Endothelial cell (in vitro differentiated cells): ENCODE measurements at regions not wholly inside any gene's neighbourhood (a gene's known extent, or its start where the extent isn't known, plus 50 kb on each side); places are given as distances from the start of the nearest gene placed in this dataset.

Source experiments
- DNase-seq: peaks from one replicate; pipeline ENCODE4 v3.0.0; 2021; ENCODE audit warnings: low spot score
- H3K27ac Mint-ChIP-seq: one replicate; pipeline ENCODE4 v1.8.0; 2021; ENCODE audit warnings: mixed read lengths, inconsistent platforms; ENCODE audit not compliant: unreplicated experiment
- H3K27me3 Mint-ChIP-seq: one replicate; pipeline ENCODE4 v1.8.0; 2021; ENCODE audit warnings: mild to moderate bottlenecking, moderate library complexity, mixed read lengths, inconsistent platforms; ENCODE audit not compliant: unreplicated experiment
- H3K36me3 Mint-ChIP-seq: one replicate; pipeline ENCODE4 v1.8.0; 2021; ENCODE audit warnings: mild to moderate bottlenecking, low read depth, mixed read lengths, inconsistent platforms; ENCODE audit not compliant: unreplicated experiment
- H3K4me1 Mint-ChIP-seq: one replicate; pipeline ENCODE4 v1.8.0; 2021; ENCODE audit warnings: mild to moderate bottlenecking, mixed read lengths, inconsistent platforms; ENCODE audit not compliant: unreplicated experiment
- H3K4me3 Mint-ChIP-seq: one replicate; pipeline ENCODE4 v1.8.0; 2021; ENCODE audit warnings: mild to moderate bottlenecking, mixed read lengths, inconsistent platforms; ENCODE audit not compliant: unreplicated experiment
- H3K9me3 Mint-ChIP-seq: one replicate; pipeline ENCODE4 v1.8.0; 2021; ENCODE audit warnings: mixed read lengths, inconsistent platforms; ENCODE audit not compliant: unreplicated experiment
- TF ChIP-seq, protein P1 (sequence below): fragments of 200-600 bp; sonication (generic); IDR thresholded peaks from one replicate; pipeline ENCODE4 v1.5.0; 2021; ENCODE audit warnings: antibody characterized with exemption; ENCODE audit not compliant: unreplicated experiment

DNA sequence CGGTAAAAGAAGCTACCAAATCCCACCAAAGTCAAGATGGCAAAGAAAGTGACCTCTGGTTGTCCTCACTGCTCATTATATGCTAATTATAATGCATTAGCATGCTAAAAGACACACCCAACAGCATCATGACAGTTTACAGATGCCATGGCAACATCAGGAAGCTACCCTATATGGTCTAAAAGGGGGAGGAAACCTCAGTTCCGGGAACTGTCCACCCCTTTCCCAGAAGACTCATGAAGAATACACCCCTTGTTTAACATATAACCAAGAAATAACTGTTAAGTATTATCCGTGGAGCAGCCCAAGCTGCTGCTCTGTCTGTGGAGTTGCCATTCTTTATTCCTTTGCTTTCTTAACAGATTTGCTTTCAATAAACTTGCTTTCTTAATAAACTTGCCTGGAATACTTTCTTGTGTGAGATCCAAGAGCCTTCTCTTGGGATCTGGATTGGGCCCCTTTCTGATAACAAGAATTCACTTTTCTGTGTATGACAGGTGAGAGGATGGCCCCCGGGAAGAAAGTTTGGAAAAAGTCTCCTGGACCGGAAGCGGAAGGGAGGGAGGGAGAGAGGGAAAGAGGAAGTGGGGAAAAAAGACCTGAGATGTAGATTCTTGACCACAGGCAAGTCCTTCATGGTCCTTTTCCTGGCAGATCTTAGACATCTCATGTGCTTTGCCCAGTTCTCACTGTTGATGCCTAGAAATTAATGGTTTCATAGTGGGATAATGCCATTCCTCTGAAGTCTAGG is 146.7 kb upstream of the ID4 start:
- Mint-ChIP-seq H3K4me3 (no peak overlapping the region), H3K36me3 (no peaks in the 10 kb centered on the region), H3K27me3 (no peaks in the 10 kb centered on the region), H3K27ac (no peak overlapping the region), H3K4me1 (peaks cover 5% of the 10 kb centered on the region), H3K9me3 (no peaks in the 10 kb centered on the region)
- no peak for DNase-seq
- TF ChIP-seq, protein P1, sequence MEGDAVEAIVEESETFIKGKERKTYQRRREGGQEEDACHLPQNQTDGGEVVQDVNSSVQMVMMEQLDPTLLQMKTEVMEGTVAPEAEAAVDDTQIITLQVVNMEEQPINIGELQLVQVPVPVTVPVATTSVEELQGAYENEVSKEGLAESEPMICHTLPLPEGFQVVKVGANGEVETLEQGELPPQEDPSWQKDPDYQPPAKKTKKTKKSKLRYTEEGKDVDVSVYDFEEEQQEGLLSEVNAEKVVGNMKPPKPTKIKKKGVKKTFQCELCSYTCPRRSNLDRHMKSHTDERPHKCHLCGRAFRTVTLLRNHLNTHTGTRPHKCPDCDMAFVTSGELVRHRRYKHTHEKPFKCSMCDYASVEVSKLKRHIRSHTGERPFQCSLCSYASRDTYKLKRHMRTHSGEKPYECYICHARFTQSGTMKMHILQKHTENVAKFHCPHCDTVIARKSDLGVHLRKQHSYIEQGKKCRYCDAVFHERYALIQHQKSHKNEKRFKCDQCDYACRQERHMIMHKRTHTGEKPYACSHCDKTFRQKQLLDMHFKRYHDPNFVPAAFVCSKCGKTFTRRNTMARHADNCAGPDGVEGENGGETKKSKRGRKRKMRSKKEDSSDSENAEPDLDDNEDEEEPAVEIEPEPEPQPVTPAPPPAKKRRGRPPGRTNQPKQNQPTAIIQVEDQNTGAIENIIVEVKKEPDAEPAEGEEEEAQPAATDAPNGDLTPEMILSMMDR: no peak

GRCh38 chr6:19691465-19692167 is 145.6 kb upstream of the ID4 start:
- DNase-seq: peak; percentile 24
- no peaks in the 10 kb centered on the region for H3K27me3 Mint-ChIP-seq

DNA sequence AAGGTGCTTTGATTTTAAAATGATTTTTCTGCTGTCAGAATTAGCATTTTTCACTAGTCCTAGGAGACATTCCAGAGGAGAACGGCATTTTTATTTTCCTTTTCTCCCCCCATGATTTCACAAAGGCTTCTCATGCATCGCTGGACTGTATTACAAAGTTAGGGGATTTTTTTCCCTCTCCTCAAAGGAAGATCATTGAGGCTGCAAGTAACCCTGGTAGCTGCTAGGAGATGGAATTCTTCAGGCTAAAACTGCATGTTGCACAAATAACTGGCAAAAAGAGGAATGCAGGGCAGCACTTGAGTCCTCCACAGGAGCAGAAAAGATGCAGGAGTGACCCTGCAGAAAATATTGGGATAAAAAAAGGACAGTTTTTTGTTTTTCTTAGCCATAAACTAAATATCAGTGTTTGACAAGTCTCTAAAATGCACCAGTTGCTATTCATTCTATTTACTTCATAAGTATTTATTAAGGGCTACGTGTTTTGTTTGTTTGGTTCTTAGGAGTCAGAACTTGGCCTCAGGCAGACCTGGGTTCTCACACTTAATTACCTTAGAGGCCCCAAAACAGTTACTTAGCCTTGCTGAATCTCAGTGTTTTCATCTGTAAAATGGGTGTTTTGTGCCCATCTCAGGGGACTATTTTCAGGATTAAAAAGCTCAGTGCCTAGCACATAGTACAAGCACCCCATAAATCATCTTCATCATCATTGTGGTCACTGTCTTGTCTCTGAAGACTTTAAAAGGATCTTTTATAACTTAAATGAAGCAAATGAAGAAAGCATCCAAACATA is 144.5 kb upstream of the ID4 start:
- no peak for DNase-seq
- H3K27me3 Mint-ChIP-seq: no peaks in the 10 kb centered on the region

More at GRCh38 chr6:19691465-19692167, 145.6 kb upstream of the ID4 start:
- Mint-ChIP-seq H3K4me1 (peaks cover 5% of the 10 kb centered on the region), H3K27ac (no peak overlapping the region), H3K4me3 (peak overlapping the region; percentile 78), H3K36me3 (no peaks in the 10 kb centered on the region), H3K9me3 (no peaks in the 10 kb centered on the region)
- TF ChIP-seq, protein P1: no peak

GRCh38 chr6:19694697-19695096 is 142.5 kb upstream of the ID4 start:
- DNase-seq: no peak
- Mint-ChIP-seq H3K4me1 (peaks cover 2% of the 10 kb centered on the region), H3K9me3 (no peaks in the 10 kb centered on the region), H3K27ac (no peak overlapping the region), H3K27me3 (no peaks in the 10 kb centered on the region), H3K4me3 (no peak overlapping the region), H3K36me3 (no peaks in the 10 kb centered on the region)
- TF ChIP-seq, protein P1: no peak

More for the DNA sequence above, 144.5 kb upstream of the ID4 start:
- Mint-ChIP-seq H3K9me3 (no peaks in the 10 kb centered on the region), H3K36me3 (no peaks in the 10 kb centered on the region), H3K4me1 (peaks cover 2% of the 10 kb centered on the region), H3K27ac (no peak overlapping the region), H3K4me3 (no peak overlapping the region)
- TF ChIP-seq, protein P1: no peak
